Stimulated activated naive CD4-positive, alpha-beta T cell (primary cell): ENCODE measurements at regions not wholly inside any gene's neighbourhood (a gene's known extent, or its start where the extent isn't known, plus 50 kb on each side); places are given as distances from the start of the nearest gene placed in this dataset.

Experiments used
- DNase-seq, 6 experiments: peaks; one replicate each; lab custom pipeline; 2025; lab: John Stamatoyannopoulos, UW

- DNase-seq: no peak
Measured at GRCh38 chr6:145022199-145022796, 713.0 kb downstream of the EPM2A start.

GRCh38 chr6:145023116-145023726, 712.1 kb downstream of the EPM2A start:
- no peak for DNase-seq

DNA sequence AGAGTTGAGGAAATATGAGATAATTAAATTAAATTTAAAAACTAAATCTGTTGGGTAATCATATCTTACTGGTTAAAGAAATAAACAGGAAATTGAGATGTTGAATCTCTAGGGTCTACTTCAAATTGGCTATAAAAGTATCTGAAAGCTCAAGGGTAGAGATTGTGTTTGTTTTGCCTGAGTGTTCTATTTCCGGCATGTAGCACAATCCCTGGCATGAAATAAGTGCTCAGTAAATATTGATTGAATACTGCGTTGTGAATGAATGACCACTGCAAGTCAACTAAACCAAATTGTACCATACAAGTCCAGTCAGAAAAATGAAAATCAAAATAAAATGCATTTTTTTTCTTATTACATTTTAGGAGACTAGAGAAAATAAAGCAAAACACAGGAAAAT, 709.8 kb downstream of the EPM2A start:
- no peak for DNase-seq

DNA sequence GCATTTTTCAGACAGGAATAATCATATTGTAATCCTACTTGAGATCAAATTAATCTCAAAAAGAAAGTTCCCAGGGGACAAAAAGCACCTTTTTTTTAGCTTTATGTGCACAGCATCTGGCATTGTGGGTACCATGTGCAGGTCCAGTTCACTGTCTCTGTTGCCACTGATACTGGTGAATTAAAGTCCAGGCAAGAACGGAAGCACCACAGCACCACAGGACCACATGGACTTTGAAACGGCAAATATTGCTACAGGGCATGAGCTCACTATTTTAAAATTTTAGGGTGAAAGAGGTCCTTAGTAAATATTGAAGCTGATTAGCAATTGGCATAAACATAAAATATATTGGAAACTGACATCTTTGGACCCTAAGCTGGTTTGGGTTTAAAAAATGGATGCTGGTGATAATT, 709.0 kb downstream of the EPM2A start:
- no peak for DNase-seq

DNA sequence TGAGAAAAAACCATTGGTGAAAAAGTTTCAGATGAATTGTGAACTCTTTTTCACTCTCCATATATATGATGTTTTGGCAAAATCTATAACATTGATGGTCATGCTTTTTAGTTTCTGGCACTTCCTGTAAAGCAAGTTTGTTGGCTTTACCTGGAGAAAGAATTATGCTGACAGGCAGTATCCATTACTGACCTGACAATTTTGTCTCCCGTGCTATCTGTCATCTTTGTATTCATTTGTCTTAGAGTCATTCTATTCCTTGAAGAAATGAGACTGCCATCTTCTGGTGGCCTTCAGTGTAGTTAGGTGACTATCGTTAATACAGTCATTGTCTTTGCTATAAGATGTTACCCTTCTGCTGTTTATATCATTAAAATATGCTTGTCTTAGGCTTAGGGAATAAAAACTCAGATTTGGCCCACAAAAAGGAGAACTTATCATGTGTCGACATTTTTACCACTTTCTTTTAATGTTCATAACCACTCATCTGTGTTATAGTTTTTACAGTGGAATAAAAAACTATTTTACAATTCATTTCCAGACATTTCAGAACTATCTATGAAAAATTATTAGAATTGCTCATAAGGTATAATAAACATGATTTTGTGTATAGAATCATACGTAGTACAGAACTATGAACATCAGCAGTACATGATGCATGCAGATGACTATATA, 707.0 kb downstream of the EPM2A start:
- DNase-seq: peak in 2 of 6 experiments; percentile 6 to 9

GRCh38 chr6:145031001-145031400, 704.3 kb downstream of the EPM2A start:
- no peak for DNase-seq

DNA sequence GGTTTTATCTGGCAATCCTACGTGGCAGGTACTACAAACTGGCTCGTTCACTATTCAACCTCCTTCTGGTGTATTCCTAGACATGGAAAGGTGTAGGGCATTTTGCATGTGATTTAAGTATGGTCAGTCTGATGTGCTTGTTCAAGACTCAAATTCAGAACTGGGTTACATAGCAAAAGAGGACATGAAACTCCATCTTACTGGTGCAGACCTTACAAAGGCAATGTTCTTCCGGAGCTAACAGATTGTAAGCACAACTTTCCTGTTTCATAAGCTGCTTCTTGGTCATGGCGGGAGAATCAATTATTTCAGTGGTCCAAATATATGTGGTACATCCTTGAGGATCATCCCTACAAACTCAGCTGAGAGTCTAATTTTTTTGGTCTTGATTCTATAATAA, 703.4 kb downstream of the EPM2A start:
- DNase-seq: no peak

- DNase-seq: no peak
Measured at GRCh38 chr6:145032562-145033145, 702.7 kb downstream of the EPM2A start.

GRCh38 chr6:145034664-145035063, 700.7 kb downstream of the EPM2A start:
- DNase-seq: no peak

GRCh38 chr6:145036236-145036635, 699.1 kb downstream of the EPM2A start:
- no peak for DNase-seq

- no peak for DNase-seq
Measured at GRCh38 chr6:145036848-145037567, 698.3 kb downstream of the EPM2A start.

- no peak for DNase-seq
Measured at GRCh38 chr6:145042559-145042958, 692.8 kb downstream of the EPM2A start.

DNA sequence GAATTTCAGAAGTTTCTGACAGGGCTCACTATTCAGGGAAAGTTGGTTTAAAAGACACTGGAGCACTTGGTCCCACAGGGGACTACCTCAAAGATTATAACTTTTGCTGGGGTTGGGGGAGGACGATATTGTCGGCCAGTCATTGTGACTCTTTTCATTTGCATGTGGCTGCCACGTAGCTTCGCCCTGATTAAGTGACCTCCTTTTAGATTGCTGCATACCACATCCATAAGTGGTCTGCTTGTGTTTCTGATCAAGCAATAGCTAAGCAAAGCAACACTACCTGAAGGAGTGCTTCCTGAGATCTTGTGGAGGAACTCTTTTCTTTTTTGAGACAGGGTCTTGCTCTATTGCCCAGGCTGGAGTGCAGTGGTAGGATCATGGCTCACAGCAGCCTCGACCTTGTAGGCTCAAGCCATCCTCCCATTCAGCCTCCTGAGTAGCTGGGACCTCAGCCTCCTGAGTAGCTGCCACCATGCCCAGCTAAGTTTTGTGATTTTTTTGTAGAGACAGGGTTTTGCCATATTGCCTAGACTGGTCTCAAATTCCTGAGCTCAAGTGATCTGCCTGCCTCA, 691.3 kb downstream of the EPM2A start:
- no peak for DNase-seq

- no peak for DNase-seq
Measured at GRCh38 chr6:145044641-145045246, 690.6 kb downstream of the EPM2A start.

GRCh38 chr6:145045582-145045981, 689.7 kb downstream of the EPM2A start:
- DNase-seq: no peak

- no peak for DNase-seq
Measured at GRCh38 chr6:145047891-145048290, 687.4 kb downstream of the EPM2A start.

- no peak for DNase-seq
Measured at GRCh38 chr6:145051661-145052060, 683.7 kb downstream of the EPM2A start.

DNA sequence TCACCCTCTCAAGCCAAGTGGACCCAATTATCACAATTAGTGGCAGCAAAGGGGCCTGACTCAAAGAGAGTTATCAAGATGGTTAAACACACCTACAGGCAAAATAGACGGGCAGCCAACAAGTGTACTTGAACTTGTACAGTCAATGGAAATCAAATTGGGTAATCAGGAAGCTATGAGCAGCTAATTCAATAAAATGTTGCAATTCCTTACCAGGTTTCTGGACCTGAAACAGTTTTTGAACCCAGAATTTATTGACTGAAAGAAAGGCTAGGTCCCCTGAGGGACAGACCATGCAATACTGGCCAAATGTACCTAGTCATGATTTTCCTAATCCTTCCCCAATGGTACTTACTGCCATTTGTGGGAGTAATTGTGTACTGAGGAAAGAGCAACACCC, 679.8 kb downstream of the EPM2A start:
- no peak for DNase-seq

DNA sequence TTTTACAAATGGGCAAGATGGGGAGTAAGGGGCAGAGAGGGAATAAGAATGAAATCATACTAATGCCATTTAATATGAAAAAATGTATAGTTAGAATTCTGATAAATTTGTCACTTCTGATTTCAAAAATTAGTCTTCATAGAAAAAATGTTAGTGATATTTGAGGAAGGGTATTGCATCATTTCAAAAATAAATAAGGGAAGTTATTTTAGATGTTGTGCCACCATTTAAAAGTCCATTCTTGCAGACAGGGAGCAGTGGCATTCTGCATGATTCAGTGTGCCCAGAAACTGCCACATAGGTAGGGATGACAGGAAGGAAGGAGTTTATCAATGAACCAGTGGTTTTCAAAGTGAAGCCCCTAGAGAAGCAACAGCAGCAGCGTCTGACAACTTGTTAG, 674.6 kb downstream of the EPM2A start:
- no peak for DNase-seq

GRCh38 chr6:145063091-145063490, 672.2 kb downstream of the EPM2A start:
- no peak for DNase-seq

DNA sequence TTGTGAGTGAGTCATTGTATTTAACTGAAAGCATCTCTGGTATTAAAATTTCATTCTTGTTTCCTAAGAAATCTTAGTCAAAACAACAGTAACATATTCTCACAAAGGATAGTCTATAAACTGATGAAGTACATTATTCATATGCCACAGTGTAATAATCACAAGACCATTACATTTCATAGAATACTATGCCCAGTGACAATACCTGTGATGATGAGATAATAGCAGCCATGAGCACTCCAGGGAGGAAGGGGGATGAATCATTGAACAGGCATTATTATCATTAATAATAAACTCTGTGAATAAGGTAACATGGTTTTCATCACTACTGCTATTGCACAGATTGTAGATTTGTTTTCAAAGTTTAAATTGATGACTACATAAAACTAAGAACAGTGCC, 667.9 kb downstream of the EPM2A start:
- no peak for DNase-seq

- no peak for DNase-seq
Measured at GRCh38 chr6:145068577-145068976, 666.7 kb downstream of the EPM2A start.
